PC-9 (cell line): ENCODE measurements at regions not wholly inside any gene's neighbourhood (a gene's known extent, or its start where the extent isn't known, plus 50 kb on each side); places are given as distances from the start of the nearest gene placed in this dataset.

Experiments
- CTCF ChIP-seq: fragments of 200-600 bp; sonication (generic); conservative IDR thresholded peaks from 2 replicates; pipeline ENCODE4 v1.6.1; 2017; ENCODE audit warnings: mixed run types, antibody characterized with exemption, mild to moderate bottlenecking, moderate library complexity
- EZH2 ChIP-seq: fragments of 200-600 bp; sonication (generic); IDR thresholded peaks from 2 replicates; pipeline ENCODE4 v1.8.0; 2017; ENCODE audit warnings: antibody characterized with exemption, low read depth

GRCh38 chr6:27766405-27766804, 145.8 kb downstream of the OR2B2 start:
- TF ChIP-seq CTCF: no peak
- TF ChIP-seq EZH2: no peak
